NCI-H1694 (cell line): ENCODE measurements at regions not wholly inside any gene's neighbourhood (a gene's known extent, or its start where the extent isn't known, plus 50 kb on each side); places are given as distances from the start of the nearest gene placed in this dataset.
"Not testable (repeated sequence)": the region's sequence is repeated elsewhere in the genome, so short reads cannot be mapped to it uniquely, and the experiment has no call there.

Source experiments
- DNase-seq: peaks from one replicate; lab custom pipeline; 2025; lab: John Stamatoyannopoulos, UW

DNA sequence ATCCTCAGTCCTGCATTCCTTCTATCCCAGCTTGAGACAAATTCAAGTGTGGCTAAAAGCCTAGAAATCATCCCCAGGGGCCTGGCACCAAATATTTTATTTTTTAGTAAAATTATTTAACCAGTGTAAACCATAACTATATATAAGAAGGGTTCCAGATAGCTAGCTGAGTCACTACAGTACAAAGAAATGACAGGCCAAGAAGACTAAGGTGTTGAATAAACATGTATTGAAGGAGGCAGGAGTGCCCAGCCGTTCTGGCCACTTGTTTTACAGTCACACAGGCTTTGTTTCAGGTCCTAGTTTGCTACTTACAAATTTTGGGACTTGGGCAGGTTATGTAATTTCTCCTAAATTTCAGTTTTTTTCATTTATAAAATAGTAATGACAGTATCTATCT, 225.9 kb upstream of the PITX2 start:
- DNase-seq = no peak

DNA sequence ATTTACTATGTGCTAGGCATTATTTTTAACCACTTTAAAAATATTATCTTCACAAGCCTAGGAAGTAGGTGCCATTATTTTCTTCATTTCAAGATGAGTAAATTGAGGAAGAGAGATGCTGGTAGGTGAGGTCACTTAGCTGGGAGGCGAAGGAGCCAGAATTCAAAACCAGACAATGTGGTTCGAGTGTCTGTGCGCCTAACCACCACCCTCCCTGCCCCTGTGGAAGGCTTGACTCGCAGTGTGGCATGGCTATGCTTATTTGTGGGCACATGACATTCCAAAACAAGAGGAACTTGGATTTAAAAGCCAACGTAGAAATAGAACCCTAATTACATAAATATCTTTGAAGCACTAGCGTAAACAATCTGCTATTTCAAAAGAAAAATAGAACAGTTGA, 226.6 kb upstream of the PITX2 start:
- DNase-seq = no peak

GRCh38 chr4:110850461-110851442, 227.9 kb upstream of the PITX2 start:
- no peak for DNase-seq

DNA sequence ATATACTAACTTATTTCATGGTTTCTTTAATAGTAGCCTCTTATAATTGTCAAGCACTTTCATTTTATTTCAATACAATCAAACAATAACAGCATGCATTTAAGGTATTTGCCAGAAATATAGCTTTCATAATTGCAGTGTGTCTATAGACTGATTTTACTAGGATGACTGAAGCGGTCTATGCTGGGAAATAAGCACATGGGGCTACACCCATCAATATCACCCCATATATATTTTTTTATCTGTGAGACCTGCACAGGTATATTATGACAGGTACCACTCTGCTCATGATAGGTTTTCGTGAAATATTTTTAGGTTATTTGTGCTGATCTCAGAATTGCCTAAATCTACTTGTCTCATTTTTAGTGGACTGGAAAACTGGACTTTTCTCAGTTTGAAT, 229.1 kb upstream of the PITX2 start:
- no peak for DNase-seq

DNA sequence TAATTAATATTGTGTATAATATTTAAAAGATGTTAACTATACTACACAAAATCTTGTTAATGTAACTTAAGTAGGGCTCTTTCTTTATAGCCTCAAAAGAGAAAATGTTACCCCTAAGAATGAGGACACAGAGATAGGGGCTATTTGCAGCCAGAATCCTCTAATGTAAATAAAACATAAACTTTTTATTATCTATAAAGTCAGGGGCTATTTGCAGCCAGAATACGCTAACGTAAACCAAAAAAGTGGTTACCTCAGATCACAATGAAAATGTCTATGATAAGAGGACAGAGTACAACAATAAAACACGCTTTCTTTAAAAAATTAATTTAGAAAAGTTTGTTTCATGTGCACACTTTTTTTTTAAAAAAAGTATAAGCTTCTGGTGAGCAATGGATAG, 229.9 kb upstream of the PITX2 start:
- no peak for DNase-seq

GRCh38 chr4:110853242-110853641, 230.4 kb upstream of the PITX2 start:
- DNase-seq = no peak

- DNase-seq = no peak
Measured at GRCh38 chr4:110854021-110854678, 231.3 kb upstream of the PITX2 start.

- DNase-seq = no peak
Measured at GRCh38 chr4:110860125-110860524, 237.2 kb upstream of the PITX2 start.

DNA sequence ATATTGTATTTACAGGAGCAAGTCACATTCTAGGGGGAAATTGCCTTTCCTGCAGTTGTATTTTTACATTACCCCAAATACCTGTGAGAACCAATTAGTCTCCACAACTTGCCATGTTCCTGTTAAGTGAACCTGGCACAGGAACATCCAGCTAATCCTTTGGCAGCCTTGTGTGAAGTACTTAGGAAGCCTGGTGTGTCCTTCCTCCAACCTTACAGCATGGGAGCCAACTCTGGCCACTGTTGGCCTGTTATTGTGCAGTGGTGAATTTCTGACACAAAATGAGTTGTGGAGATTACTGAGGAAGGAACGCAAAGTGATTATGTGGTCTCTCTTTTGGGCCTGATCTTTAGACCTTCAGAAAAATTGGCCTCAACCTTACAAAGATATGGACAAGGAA, 238.0 kb upstream of the PITX2 start:
- no peak for DNase-seq

GRCh38 chr4:110865611-110866259, 242.9 kb upstream of the PITX2 start:
- DNase-seq = no peak

DNA sequence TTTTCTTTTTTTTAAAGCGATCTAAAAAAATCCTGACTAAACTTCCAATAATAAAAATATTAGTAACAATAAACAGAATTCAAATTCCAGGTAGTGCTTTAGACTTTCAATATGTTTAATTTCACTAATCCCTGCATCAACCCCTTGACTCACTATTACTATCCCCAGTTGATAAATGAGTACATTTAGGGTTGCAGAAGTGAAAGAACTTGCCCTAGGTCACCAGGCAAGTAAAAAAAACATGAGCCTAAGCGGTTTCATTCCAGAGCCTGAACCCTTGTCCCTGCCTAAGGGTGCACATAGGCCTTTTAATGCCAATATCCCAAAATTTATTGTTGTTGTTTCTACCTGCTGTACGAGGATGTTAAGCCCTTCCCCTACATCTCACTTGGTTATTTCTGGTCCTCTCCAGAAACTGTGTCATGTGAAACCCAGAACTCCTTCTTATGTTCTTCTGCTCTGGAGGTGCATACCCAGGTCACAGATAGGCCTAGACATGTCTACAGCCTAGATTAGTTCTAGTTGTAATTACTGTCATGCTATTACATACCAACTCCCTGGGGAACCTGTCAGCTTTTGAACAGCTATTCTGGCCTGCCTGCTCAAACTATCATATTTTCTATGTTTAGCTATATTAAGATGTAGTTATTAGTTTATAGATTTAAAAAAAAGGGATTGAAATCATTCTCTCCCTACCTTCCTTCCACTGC, 244.5 kb upstream of the PITX2 start:
- DNase-seq = no peak

GRCh38 chr4:110867981-110868720, 245.3 kb upstream of the PITX2 start:
- DNase-seq = no peak

GRCh38 chr4:110869114-110869513, 246.2 kb upstream of the PITX2 start:
- DNase-seq = no peak

- no peak for DNase-seq
Measured at GRCh38 chr4:110869862-110870572, 247.1 kb upstream of the PITX2 start.

DNA sequence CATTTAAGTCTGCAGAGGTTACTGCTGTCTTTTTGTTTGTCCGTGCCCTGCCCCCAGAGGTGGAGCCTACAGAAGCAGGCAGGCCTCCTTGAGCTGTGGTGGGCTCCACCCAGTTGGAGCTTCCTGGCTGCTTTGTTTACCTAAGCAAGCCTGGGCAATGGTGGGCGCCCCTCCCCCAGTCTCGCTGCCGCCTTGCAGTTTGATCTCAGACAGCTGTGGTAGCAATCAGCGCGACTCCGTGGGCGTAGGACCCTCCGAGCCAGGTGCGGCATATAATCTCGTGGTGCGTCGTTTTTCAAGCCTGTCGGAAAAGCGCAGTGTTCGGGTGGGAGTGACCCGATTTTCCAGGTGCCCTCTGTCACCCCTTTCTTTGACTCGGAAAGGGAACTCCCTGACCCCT, 253.3 kb upstream of the PITX2 start:
- DNase-seq = not testable (repeated sequence)

- no peak for DNase-seq
Measured at GRCh38 chr4:110876866-110877265, 254.0 kb upstream of the PITX2 start.

DNA sequence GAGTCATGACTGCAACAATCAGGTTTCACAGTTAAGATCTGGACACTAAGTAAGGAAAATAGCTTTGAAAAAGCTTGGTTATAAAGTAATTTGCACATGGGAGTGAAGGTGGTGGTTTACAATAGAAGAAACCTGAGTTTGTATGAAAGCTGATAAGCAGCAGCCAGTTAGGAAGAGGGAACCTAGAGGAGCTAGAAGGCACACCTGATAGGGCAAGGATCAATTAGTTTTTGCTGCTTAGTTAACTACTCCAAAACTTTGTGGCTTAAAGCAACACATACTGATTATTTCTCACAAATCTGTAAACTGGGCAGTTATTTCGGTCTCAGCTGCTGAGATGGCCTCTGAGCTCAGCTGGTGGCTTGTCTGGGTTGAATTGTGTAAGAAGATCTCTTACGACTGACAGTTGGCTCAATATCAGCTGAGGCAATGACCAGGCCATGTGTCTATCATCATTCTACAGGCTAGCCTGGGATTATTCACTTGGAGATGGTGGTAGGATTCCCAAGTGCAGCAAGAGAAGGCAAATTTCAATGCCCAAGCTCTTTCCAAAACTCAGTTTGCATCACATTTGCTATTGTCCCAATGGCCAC, 255.0 kb upstream of the PITX2 start:
- DNase-seq = no peak

DNA sequence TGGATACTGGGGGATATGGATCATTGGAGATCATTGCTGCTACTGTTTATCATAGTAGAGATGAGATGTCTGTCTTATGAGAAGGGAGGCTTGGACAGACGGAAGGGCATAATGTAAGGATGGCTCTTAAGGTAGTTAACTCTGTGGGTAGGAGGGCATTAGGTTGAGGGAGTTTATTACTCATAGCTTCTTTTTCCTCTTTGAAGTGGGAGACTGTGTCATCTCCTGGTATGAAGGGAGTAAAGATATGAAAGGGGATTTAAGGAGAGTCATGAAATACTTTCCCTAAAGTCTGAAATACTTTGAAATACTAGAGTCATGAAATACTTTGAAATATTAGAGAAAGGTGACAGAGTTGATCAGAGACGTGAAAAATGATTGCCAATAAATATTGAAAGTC, 255.5 kb upstream of the PITX2 start:
- no peak for DNase-seq

DNA sequence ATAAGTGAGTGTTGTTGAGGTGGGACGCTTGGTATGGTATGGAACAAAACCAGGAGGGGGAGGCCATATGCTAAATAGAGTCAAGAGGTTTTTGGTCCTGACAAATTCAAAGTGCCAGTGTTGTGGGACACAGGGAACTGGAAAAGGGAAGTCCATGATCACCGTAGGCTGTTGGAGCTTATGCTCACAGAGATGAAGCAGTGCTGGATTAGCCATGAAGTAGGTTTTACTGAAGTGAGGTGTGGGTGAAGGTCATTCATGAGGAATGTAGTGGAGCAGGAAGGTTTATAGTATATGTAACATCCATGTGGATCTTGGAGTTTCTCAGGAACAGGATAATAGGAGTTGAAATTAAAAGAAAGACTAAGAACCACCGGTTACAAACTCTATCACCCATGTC, 256.1 kb upstream of the PITX2 start:
- no peak for DNase-seq

DNA sequence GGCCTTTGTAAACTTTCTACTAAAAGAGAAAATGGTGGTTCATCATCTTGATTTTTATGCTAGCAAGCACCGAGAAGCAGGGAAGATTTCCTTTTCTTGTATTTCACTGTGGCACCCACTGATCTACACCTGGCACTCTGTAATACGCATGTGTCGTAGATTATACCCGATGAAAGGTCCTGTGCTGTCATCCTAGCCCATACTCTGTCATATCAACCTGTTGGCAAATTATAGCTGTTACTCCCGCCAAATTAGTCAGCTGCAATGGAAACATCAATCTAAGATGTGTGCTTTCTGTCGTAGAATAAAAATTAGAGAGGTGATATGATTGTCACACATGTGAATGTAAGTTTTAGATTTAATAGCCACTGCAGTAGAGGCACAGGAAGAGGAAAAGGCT, 263.4 kb upstream of the PITX2 start:
- DNase-seq = no peak
